Cardiac muscle cell (in vitro differentiated cells and primary cell): ENCODE measurements at regions not wholly inside any gene's neighbourhood (a gene's known extent, or its start where the extent isn't known, plus 50 kb on each side); places are given as distances from the start of the nearest gene placed in this dataset.
A peak's percentile ranks its signal among the peaks of the same experiment; 100 is the strongest.

Experiments used
- DNase-seq, 2 donors: peaks; one replicate each; pipeline versions ENCODE4 v3.0.0 to v3.0.0-alpha.2; 2010 to 2017; ENCODE audit warnings: low read depth in 1 of 2, low spot score in 1 of 2
- H3K27ac ChIP-seq: fragments of 200-600 bp; sonication (generic); 2 replicates; pipeline ENCODE4 v1.5.1; 2016
- H3K27me3 ChIP-seq: fragments of 200-600 bp; sonication (generic); 2 replicates; pipeline ENCODE4 v1.6.0; 2016; ENCODE audit warnings: control low read depth
- H3K36me3 ChIP-seq: fragments of 200-600 bp; sonication (generic); 2 replicates; pipeline ENCODE4 v1.5.1; 2016; ENCODE audit warnings: control low read depth
- H3K4me1 ChIP-seq: fragments of 200-600 bp; sonication (generic); 2 replicates; pipeline ENCODE4 v1.8.1; 2017; ENCODE audit warnings: low read depth, mild to moderate bottlenecking, mixed run types
- H3K4me3 ChIP-seq: fragments of 200-600 bp; sonication (generic); 2 replicates; pipeline ENCODE4 v1.5.1; 2016; ENCODE audit warnings: mild to moderate bottlenecking
- H3K9me3 ChIP-seq: fragments of 200-600 bp; sonication (generic); 2 replicates; pipeline ENCODE4 v1.5.1; 2017; ENCODE audit warnings: low read depth, mild to moderate bottlenecking, control low read depth
- CTCF ChIP-seq: IDR thresholded peaks from 2 replicates; pipeline ENCODE4 v1.5.1; 2012; ENCODE audit warnings: low read depth, mild to moderate bottlenecking, low read length

GRCh38 chr9:71487061-71487460, 281.3 kb downstream of the CEMIP2 start:
- no peak for TF ChIP-seq CTCF
- Histone ChIP-seq H3K9me3 (no peaks in the 10 kb centered on the region), H3K4me1 (no peaks in the 10 kb centered on the region), H3K27me3 (no peaks in the 10 kb centered on the region), H3K4me3 (no peak overlapping the region), H3K36me3 (no peaks in the 10 kb centered on the region), H3K27ac (no peak overlapping the region)
- DNase-seq, result peak in 1 of 2 donors; percentile 4

- TF ChIP-seq CTCF, result no peak
- Histone ChIP-seq H3K4me3 (no peak overlapping the region), H3K27ac (no peak overlapping the region), H3K9me3 (no peaks in the 10 kb centered on the region), H3K36me3 (no peaks in the 10 kb centered on the region), H3K4me1 (no peaks in the 10 kb centered on the region), H3K27me3 (no peaks in the 10 kb centered on the region)
- DNase-seq, result no peak
These were observed 283.0 kb downstream of the CEMIP2 start for GRCh38 chr9:71485326-71485725.

- no peak for DNase-seq
- Histone ChIP-seq H3K4me1 (no peaks in the 10 kb centered on the region), H3K4me3 (no peak overlapping the region), H3K27ac (no peak overlapping the region), H3K9me3 (no peaks in the 10 kb centered on the region), H3K36me3 (no peaks in the 10 kb centered on the region), H3K27me3 (no peaks in the 10 kb centered on the region)
- no peak for TF ChIP-seq CTCF
These were observed 284.9 kb downstream of the CEMIP2 start for GRCh38 chr9:71483436-71483835.

- no peaks in the 10 kb centered on the region for H3K27me3 ChIP-seq
- H3K4me3 ChIP-seq, result no peak overlapping the region
- no peaks in the 10 kb centered on the region for H3K36me3 ChIP-seq
- no peak for DNase-seq
- no peak overlapping the region for H3K27ac ChIP-seq
- no peak for TF ChIP-seq CTCF
- no peaks in the 10 kb centered on the region for H3K9me3 ChIP-seq
- H3K4me1 ChIP-seq, result no peaks in the 10 kb centered on the region
These were observed 288.7 kb downstream of the CEMIP2 start for GRCh38 chr9:71479621-71480020.

GRCh38 chr9:71472400-71472799, 295.9 kb downstream of the CEMIP2 start:
- peaks cover 10% of the 10 kb centered on the region for H3K4me1 ChIP-seq
- H3K27me3 ChIP-seq, result no peaks in the 10 kb centered on the region
- DNase-seq, result peak in 1 of 2 donors; percentile 32
- H3K4me3 ChIP-seq, result no peak overlapping the region
- no peaks in the 10 kb centered on the region for H3K36me3 ChIP-seq
- no peaks in the 10 kb centered on the region for H3K9me3 ChIP-seq
- peak overlapping the region; percentile 40 for H3K27ac ChIP-seq
- TF ChIP-seq CTCF, result no peak

- Histone ChIP-seq H3K9me3 (no peaks in the 10 kb centered on the region), H3K4me1 (no peaks in the 10 kb centered on the region), H3K4me3 (no peak overlapping the region), H3K36me3 (no peaks in the 10 kb centered on the region), H3K27me3 (no peaks in the 10 kb centered on the region), H3K27ac (no peak overlapping the region)
- no peak for DNase-seq
- TF ChIP-seq CTCF, result no peak
These were observed 302.9 kb downstream of the CEMIP2 start for GRCh38 chr9:71465392-71465791.
